Gastrocnemius medialis (tissue), 4 donors: ENCODE measurements at regions not wholly inside any gene's neighbourhood (a gene's known extent, or its start where the extent isn't known, plus 50 kb on each side); places are given as distances from the start of the nearest gene placed in this dataset.

Experiments used
- ATAC-seq, 2 donors: fragments of 150-250 bp; one replicate each; pipeline ENCODE4 v1.9.1; 2016
- DNase-seq, 2 donors: peaks; one replicate each; pipeline ENCODE4 v3.0.0-alpha.2; 2019
- H3K27ac ChIP-seq, 4 donors: fragments of 200-600 bp; sonication (generic); 1 replicate in 1 of 4; 2 replicates in 3 of 4; pipeline ENCODE4 v1.5.1; 2016 to 2018; ENCODE audit warnings: mild to moderate bottlenecking in 2 of 4, moderate library complexity in 1 of 4
- H3K27me3 ChIP-seq, 3 donors: fragments of 200-600 bp; sonication (generic) in 2 of 3; 1 replicate in 1 of 3; 2 replicates in 2 of 3; pipeline versions ENCODE4 v1.5.1 to v1.6.0; 2016 to 2019; ENCODE audit warnings: mild to moderate bottlenecking in 1 of 3, moderate library complexity in 1 of 3
- H3K36me3 ChIP-seq, 2 donors: fragments of 200-600 bp; sonication (generic) in 1 of 2; one replicate each; pipeline ENCODE4 v1.5.1; 2017 to 2018
- H3K4me1 ChIP-seq, 2 donors: fragments of 200-600 bp; sonication (generic) in 1 of 2; one replicate each; pipeline ENCODE4 v1.5.1; 2016 to 2017; ENCODE audit warnings: mild to moderate bottlenecking in 2 of 2
- H3K4me3 ChIP-seq, 4 donors: fragments of 200-600 bp; sonication (generic) in 3 of 4; 1 replicate in 1 of 4; 2 replicates in 3 of 4; pipeline ENCODE4 v1.5.1; 2016 to 2019; ENCODE audit warnings: mild to moderate bottlenecking in 2 of 4
- H3K9me3 ChIP-seq, 3 donors: fragments of 200-600 bp; sonication (generic) in 2 of 3; 1 replicate in 1 of 3; 2 replicates in 2 of 3; pipeline ENCODE4 v1.5.1; 2016 to 2019
- POLR2A ChIP-seq, 2 donors: fragments of 450-650 bp; IDR thresholded peaks; one replicate each; pipeline ENCODE4 v1.6.1; 2017; ENCODE audit warnings: antibody characterized with exemption in 2 of 2, mild to moderate bottlenecking in 2 of 2, moderate library complexity in 2 of 2
- in situ Hi-C, 4 donors: fragments of 200-750 bp; cut with MboI; loops; one replicate each; pipeline versions ENCODE4 v1.15.0 to v1.8.0; 2017; ENCODE audit warnings: low sequenced_read_pairs in 4 of 4
- intact Hi-C: fragments of 100-400 bp; cut with DNase I; formaldehyde crosslinking; loops from one replicate; pipeline ENCODE4 v1.15.1; 2023; ENCODE audit warnings: low total_unique reads
- TF ChIP-seq, protein P1 (sequence below), 5 experiments: fragments of 450-650 bp in 3 of 5; fragments of 200-600 bp in 2 of 5; sonication (generic) in 2 of 5; IDR thresholded peaks in 4 of 5; conservative IDR thresholded peaks in 1 of 5; 1 replicate in 4 of 5; 2 replicates in 1 of 5; pipeline ENCODE4 v1.5.1; 2016 to 2019; ENCODE audit warnings: antibody characterized with exemption in 5 of 5, mild to moderate bottlenecking in 3 of 5, moderate library complexity in 3 of 5

DNA sequence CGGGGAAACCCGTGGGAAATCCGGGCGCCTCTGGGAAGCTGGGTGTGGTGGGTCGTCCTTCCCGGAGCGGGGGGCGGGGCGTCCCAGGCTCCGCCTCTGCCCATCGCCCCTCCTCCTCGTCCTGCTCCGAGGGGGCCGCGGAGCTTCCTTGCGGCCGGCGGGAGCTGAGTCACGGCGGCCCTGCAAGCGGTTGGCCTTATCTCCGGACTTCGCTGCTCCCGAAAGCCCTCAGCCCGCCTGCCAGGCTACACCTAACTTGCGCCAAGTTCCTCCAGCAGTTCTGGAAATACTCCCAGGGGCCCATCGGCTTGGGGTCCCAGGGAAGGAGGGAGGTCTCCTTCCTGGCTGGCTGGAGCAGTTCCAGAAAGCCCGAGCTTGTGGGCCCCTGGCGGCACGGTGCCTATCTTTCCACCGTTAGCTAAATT is 54.1 kb upstream of the CDKN2AIPNL start:
- Histone ChIP-seq H3K4me3 (peak overlapping the region; percentile 59 to 72 (median 62)), H3K9me3 (no peaks in the 10 kb centered on the region), H3K36me3 (no peaks in the 10 kb centered on the region), H3K27me3 (no peaks in the 10 kb centered on the region), H3K4me1 (peaks cover 26 to 43% of the 10 kb centered on the region in 2 donors), H3K27ac (peak overlapping the region; percentile 93 to 99 (median 98))
- ATAC-seq, result peak; percentile 68
- intact Hi-C loops (loop anchor here (1.0 to 2.0 kb wide), 5 partner anchors 27 to 95 kb away; partner anchors contain the start of genes CDKN2AIPNL and UBE2B), in situ Hi-C loops (loop anchor here in 2 of 4 donors (10.0 kb wide), 1 partner anchor 49 kb away; no protein-coding TSS in a partner anchor)
- peak; percentile 82 to 93 for DNase-seq
- TF ChIP-seq, protein P1, sequence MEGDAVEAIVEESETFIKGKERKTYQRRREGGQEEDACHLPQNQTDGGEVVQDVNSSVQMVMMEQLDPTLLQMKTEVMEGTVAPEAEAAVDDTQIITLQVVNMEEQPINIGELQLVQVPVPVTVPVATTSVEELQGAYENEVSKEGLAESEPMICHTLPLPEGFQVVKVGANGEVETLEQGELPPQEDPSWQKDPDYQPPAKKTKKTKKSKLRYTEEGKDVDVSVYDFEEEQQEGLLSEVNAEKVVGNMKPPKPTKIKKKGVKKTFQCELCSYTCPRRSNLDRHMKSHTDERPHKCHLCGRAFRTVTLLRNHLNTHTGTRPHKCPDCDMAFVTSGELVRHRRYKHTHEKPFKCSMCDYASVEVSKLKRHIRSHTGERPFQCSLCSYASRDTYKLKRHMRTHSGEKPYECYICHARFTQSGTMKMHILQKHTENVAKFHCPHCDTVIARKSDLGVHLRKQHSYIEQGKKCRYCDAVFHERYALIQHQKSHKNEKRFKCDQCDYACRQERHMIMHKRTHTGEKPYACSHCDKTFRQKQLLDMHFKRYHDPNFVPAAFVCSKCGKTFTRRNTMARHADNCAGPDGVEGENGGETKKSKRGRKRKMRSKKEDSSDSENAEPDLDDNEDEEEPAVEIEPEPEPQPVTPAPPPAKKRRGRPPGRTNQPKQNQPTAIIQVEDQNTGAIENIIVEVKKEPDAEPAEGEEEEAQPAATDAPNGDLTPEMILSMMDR (IDR thresholded peaks at IDR 0.05 in 4 of 5, conservative IDR thresholded peaks at IDR 0.05 in 1 of 5), result peak in 3 of 5 experiments; percentile 15 to 27 (median 20)
- peak; percentile 88 to 92 for TF ChIP-seq POLR2A (IDR thresholded peaks at IDR 0.05)

DNA sequence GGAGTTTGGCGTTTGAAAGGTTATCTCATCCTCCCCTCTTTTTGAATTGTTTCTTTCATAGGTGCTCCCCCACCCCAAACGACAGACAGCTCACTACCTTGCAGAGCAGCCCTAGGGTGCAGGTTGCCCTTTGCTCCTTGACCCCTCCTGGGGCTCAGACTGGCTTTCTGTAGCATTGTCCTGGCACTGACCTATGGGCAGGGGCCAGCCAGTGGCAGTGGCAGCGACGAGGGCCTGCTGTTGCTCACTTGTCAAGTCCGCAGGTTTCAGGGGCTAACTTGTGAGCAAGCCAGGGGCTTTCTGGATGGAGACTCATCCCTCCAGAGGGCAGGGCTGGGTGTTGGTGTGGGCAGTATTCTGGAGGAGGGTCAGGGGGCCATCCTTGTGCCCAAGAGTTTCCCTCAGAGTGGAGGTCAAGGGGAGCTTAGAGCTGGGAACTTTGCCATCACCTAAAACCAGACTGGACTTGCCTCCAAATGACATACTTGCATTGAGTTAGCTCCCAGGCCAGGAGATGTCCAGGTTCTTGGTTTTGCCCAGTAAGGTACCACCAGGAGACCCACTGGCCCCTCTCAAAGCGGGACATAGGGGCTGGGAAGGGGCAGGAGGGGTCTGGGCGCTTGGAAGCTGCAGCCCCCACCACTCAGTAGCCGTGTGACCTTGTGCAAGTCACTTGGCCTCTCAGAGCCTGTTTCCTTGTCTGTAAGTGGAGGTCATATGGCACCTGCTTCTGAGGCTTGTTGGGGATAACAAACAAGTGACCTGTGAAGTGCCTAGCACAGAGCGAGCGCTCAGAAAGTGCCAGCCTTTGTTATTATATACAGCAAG is 53.5 kb upstream of the CDKN2AIPNL start:
- TF ChIP-seq, protein P1 (IDR thresholded peaks at IDR 0.05 in 4 of 5, conservative IDR thresholded peaks at IDR 0.05 in 1 of 5), result no peak
- TF ChIP-seq POLR2A (IDR thresholded peaks at IDR 0.05), result no peak
- H3K27me3 ChIP-seq, result no peaks in the 10 kb centered on the region
- in situ Hi-C loops, result loop anchor here in 2 of 4 donors (10.0 kb wide), 1 partner anchor 50 kb away; no protein-coding TSS in a partner anchor
- no peaks in the 10 kb centered on the region for H3K36me3 ChIP-seq
- H3K4me3 ChIP-seq, result peak overlapping the region; percentile 59 to 72 (median 62)
- H3K27ac ChIP-seq, result peak overlapping the region; percentile 93 to 99 (median 98)
- H3K4me1 ChIP-seq, result peaks cover 26 to 43% of the 10 kb centered on the region in 2 donors
- intact Hi-C loops, result loop anchor here (1.0 kb wide), 1 partner anchor 54 kb away; the partner anchor contains the start of gene CDKN2AIPNL
- ATAC-seq (peak in 1 of 2 donors; percentile 9), DNase-seq (no peak)
- no peaks in the 10 kb centered on the region for H3K9me3 ChIP-seq

DNA sequence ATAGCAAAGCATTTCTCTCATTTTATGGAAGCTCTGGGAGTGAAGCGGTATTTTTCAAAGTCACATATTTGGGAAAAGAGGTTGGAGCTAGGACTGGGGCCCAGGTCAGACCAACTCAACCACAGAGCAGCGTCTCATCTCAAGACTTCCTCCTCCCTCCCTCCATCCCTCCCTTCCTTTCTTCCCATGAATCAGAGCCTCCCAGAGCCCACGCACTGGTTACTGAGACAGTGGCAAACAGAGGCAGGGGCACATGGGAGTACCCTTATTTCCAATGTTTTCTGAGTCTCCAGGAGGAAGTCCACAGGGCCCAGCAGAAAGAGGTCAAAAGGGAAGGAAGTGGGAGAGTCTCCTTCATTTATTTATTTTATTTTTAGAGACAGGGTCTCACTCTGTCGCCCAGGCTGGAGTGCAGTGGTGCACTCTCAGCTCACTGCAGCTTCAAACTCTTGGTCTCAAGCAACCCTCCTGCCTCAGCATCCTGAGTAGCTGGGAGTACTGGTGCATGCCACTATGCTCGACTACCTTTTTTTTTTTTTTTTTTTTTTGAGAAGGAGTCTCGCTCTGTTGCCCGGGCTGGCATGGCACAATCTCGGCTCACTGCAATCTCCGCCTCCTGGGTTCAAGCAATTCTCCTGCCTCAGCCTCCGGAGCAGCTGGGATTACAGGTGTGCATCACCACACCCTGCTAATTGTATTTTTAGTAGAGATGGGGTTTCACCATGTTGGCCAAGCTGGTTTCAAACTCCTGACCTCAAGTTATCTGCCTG is 52.5 kb upstream of the CDKN2AIPNL start:
- DNase-seq (no peak), ATAC-seq (no peak)
- Histone ChIP-seq H3K4me3 (no peak overlapping the region), H3K4me1 (peaks cover 31 to 48% of the 10 kb centered on the region in 2 donors), H3K9me3 (no peaks in the 10 kb centered on the region), H3K36me3 (no peaks in the 10 kb centered on the region), H3K27me3 (no peaks in the 10 kb centered on the region), H3K27ac (peak overlapping the region; percentile 93 to 99 (median 98))
- TF ChIP-seq, protein P1 (IDR thresholded peaks at IDR 0.05 in 4 of 5, conservative IDR thresholded peaks at IDR 0.05 in 1 of 5), result no peak
- no peak for TF ChIP-seq POLR2A (IDR thresholded peaks at IDR 0.05)
- intact Hi-C loops, result no loop called here
- in situ Hi-C loops, result loop anchor here in 2 of 4 donors (10.0 kb wide), 1 partner anchor 51 kb away; no protein-coding TSS in a partner anchor

DNA sequence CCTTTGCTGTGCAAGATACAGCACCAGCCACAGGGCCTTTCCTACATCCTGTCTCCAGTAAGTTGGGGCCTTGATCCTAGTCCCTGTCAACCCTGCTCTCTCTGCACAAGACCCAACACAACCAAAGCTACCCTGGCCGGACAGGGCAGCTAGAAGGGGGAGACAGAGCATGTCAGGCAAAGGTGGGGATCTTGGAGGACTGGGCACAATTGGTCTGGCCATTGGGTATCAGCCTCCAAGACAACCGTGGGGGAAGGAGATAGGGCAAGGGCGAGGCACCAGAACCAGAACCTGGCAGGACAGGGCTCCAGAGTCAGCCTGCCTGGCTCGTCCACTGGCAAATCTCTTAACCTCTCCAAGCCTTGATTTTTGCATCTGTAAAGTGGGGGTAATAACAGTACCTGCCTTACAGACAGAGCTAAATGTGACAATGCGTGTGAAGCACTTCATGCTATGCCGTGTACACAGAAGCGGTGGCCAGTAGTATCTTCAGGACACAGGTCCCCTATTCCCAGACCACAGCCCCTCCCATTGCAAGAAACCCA is 51.6 kb upstream of the CDKN2AIPNL start:
- intact Hi-C loops, result no loop called here
- DNase-seq, result no peak
- peaks cover 41 to 58% of the 10 kb centered on the region in 2 donors for H3K4me1 ChIP-seq

More for the DNA sequence above, 51.6 kb upstream of the CDKN2AIPNL start:
- Histone ChIP-seq H3K9me3 (no peaks in the 10 kb centered on the region), H3K36me3 (no peaks in the 10 kb centered on the region), H3K27me3 (no peaks in the 10 kb centered on the region), H3K27ac (peak overlapping the region; percentile 44 to 99 (median 70)), H3K4me3 (no peak overlapping the region)
- TF ChIP-seq, protein P1 (IDR thresholded peaks at IDR 0.05 in 4 of 5, conservative IDR thresholded peaks at IDR 0.05 in 1 of 5), result no peak
- no peak for TF ChIP-seq POLR2A (IDR thresholded peaks at IDR 0.05)
- ATAC-seq, result no peak
- in situ Hi-C loops, result loop anchor here in 2 of 4 donors (10.0 kb wide), 1 partner anchor 52 kb away; no protein-coding TSS in a partner anchor
